Fibroblast of lung (primary cell): ENCODE measurements at regions not wholly inside any gene's neighbourhood (a gene's known extent, or its start where the extent isn't known, plus 50 kb on each side); places are given as distances from the start of the nearest gene placed in this dataset.

Source experiments
- CTCF ChIP-seq, 2 donors: IDR thresholded peaks in 1 of 2; conservative IDR thresholded peaks in 1 of 2; 1 replicate in 1 of 2; 2 replicates in 1 of 2; pipeline ENCODE4 v1.5.1; 2011 to 2012; ENCODE audit warnings: low read length in 2 of 2, control low read depth in 1 of 2, inconsistent platforms in 1 of 2, low read depth in 1 of 2, mild to moderate bottlenecking in 1 of 2
- EZH2 ChIP-seq: IDR thresholded peaks from 2 replicates; pipeline ENCODE4 v1.5.1; 2012; ENCODE audit warnings: low read length, control low read depth, mild to moderate bottlenecking; ENCODE audit errors: missing control alignments

GRCh38 chr14:100979780-100980179 lies 76.3 kb upstream of the RTL1 start:
- no peak for TF ChIP-seq EZH2
- TF ChIP-seq CTCF (conservative IDR thresholded peaks at IDR 0.05 in 1 of 2, IDR thresholded peaks at IDR 0.05 in 1 of 2; ENCODE audit: low read depth in 1 of 2, low read length in 2 of 2), result no peak
